HCT116 (cell line): ENCODE measurements at regions not wholly inside any gene's neighbourhood (a gene's known extent, or its start where the extent isn't known, plus 50 kb on each side); places are given as distances from the start of the nearest gene placed in this dataset.

Experiments
- ATAC-seq: fragments of 200-7000 bp; cut with Tn5 transposase; 2 replicates; pipeline ENCODE4 v1.9.1; 2020; ENCODE audit warnings: mild to moderate bottlenecking, moderate library complexity
- BruUV-seq: library from RNA; stranded (reverse); fragments of 400-500 nt; replicated peaks from 2 replicates; lab custom pipeline; 2021; lab: Mats Ljungman, UMichigan
- CTCF ChIA-PET: fragments of 300-600 bp; sonication (Branson Sonifier 250); formaldehyde crosslinking; loops from one replicate; lab custom pipeline; 2021; ENCODE audit warnings: antibody characterized with exemption; lab: Charles Lee
- POLR2A ChIA-PET: fragments of 300-600, 350-600 bp; sonication (Branson Sonifier 250); formaldehyde crosslinking; loops from one replicate; lab custom pipeline; 2021; ENCODE audit warnings: antibody characterized with exemption; lab: Charles Lee
- RAD21 ChIA-PET, 2 experiments: fragments of 300-600 bp; sonication (Branson Sonifier 250); formaldehyde crosslinking; loops; one replicate each; lab custom pipeline; 2023; ENCODE audit warnings: low total read pairs in 2 of 2; ENCODE audit not compliant: uncharacterized antibody in 2 of 2, unreplicated experiment in 2 of 2, low non-redundant PET in 1 of 2; lab: Charles Lee
- DNase-seq: peaks from one replicate; pipeline ENCODE4 v3.0.0-alpha.2; 2010; ENCODE audit warnings: low read depth, low spot score
- H2AFZ ChIP-seq: fragments of 200-600 bp; shearing (Covaris generic), sonication (generic); 2 replicates; pipeline ENCODE4 v1.6.1; 2017; ENCODE audit warnings: low read depth, mixed run types, mixed read lengths, antibody characterized with exemption, low read length; ENCODE audit not compliant: poor library complexity, severe bottlenecking
- H3K27ac ChIP-seq: 2 replicates; pipeline ENCODE4 v1.5.1; 2012; ENCODE audit warnings: low read depth, low read length
- H3K27me3 ChIP-seq: fragments of 200-600 bp; sonication (generic); 2 replicates; pipeline ENCODE4 v1.6.1; 2016; ENCODE audit warnings: mixed run types, low read length, mixed read lengths; ENCODE audit not compliant: insufficient read depth
- H3K36me3 ChIP-seq, 2 experiments: fragments of 200-500 bp in 1 of 2; fragments of 200-600 bp in 1 of 2; sonication (Bioruptor generic) in 1 of 2; sonication (generic) in 1 of 2; 2 replicates each; pipeline versions ENCODE4 v1.5.1 to v1.6.1; 2014 to 2016; ENCODE audit warnings: low read length in 2 of 2, inconsistent platforms in 1 of 2, mixed read lengths in 1 of 2, mixed run types in 1 of 2; ENCODE audit not compliant: insufficient read depth in 2 of 2, control insufficient read depth in 1 of 2
- H3K4me1 ChIP-seq, 2 experiments: fragments of 200-600 bp in 1 of 2; sonication (generic) in 1 of 2; 2 replicates each; pipeline versions ENCODE4 v1.5.1 to v1.6.1; 2012 to 2017; ENCODE audit warnings: low read length in 2 of 2, inconsistent platforms in 1 of 2, mild to moderate bottlenecking in 1 of 2, mixed read lengths in 1 of 2, mixed run types in 1 of 2, moderate library complexity in 1 of 2; ENCODE audit not compliant: insufficient read depth in 2 of 2, control insufficient read depth in 1 of 2
- H3K4me2 ChIP-seq: fragments of 200-600 bp; sonication (generic); 2 replicates; pipeline ENCODE4 v1.6.1; 2017; ENCODE audit warnings: mixed run types, low read length, mixed read lengths
- H3K4me3 ChIP-seq, 2 experiments: fragments of 200-600 bp in 1 of 2; sonication (generic) in 1 of 2; replicated peaks in 1 of 2; 2 replicates each; pipeline ENCODE4 v1.5.1; 2011 to 2016; ENCODE audit warnings: low read length in 2 of 2, control low read depth in 1 of 2, low read depth in 1 of 2, mild to moderate bottlenecking in 1 of 2, mixed read lengths in 1 of 2, mixed run types in 1 of 2
- H3K79me2 ChIP-seq: fragments of 200-600 bp; sonication (generic); 2 replicates; pipeline ENCODE4 v1.6.1; 2017; ENCODE audit warnings: mild to moderate bottlenecking, mixed run types, low read length, moderate library complexity, mixed read lengths; ENCODE audit not compliant: insufficient read depth
- H3K9ac ChIP-seq: fragments of 200-600 bp; sonication (generic); 2 replicates; pipeline ENCODE4 v1.6.1; 2016; ENCODE audit warnings: low read length, mixed read lengths
- H3K9me2 ChIP-seq: fragments of 200-600 bp; sonication (generic), shearing (Covaris generic); 2 replicates; pipeline ENCODE4 v1.6.1; 2017; ENCODE audit warnings: mixed run types, mild to moderate bottlenecking, moderate library complexity; ENCODE audit not compliant: insufficient read depth
- H3K9me3 ChIP-seq, 2 experiments: fragments of 200-500 bp in 1 of 2; fragments of 200-600 bp in 1 of 2; sonication (Bioruptor generic) in 1 of 2; sonication (generic) in 1 of 2; 2 replicates each; pipeline ENCODE4 v1.6.1; 2014 to 2017; ENCODE audit warnings: low read length in 2 of 2, mixed read lengths in 2 of 2, inconsistent platforms in 1 of 2, low read depth in 1 of 2, mild to moderate bottlenecking in 1 of 2, mixed run types in 1 of 2, moderate library complexity in 1 of 2; ENCODE audit not compliant: control insufficient read depth in 1 of 2, insufficient read depth in 1 of 2
- H4K20me1 ChIP-seq: fragments of 200-600 bp; sonication (generic), shearing (Covaris generic); 2 replicates; pipeline ENCODE4 v1.6.1; 2017; ENCODE audit warnings: mixed run types, mild to moderate bottlenecking, moderate library complexity; ENCODE audit not compliant: insufficient read depth
- EGR1 ChIP-seq: IDR thresholded peaks from 2 replicates; pipeline ENCODE4 v1.6.1; 2012; ENCODE audit warnings: low read depth
- EZH2phosphoT487 ChIP-seq: fragments of 200-600 bp; IDR thresholded peaks from 2 replicates; pipeline ENCODE4 v1.6.1; 2018; ENCODE audit warnings: antibody characterized with exemption, borderline replicate concordance
- FOSL1 ChIP-seq: IDR thresholded peaks from 2 replicates; pipeline ENCODE4 v1.6.1; 2012; ENCODE audit warnings: low read depth
- JUND ChIP-seq: IDR thresholded peaks from 2 replicates; pipeline ENCODE4 v1.6.1; 2012
- POLR2A ChIP-seq: IDR thresholded peaks from 2 replicates; pipeline ENCODE4 v1.7.0; 2011; ENCODE audit warnings: borderline replicate concordance; ENCODE audit not compliant: insufficient read depth, insufficient read length; ENCODE audit errors: extremely low read depth
- SP1 ChIP-seq: IDR thresholded peaks from 2 replicates; pipeline ENCODE4 v1.6.1; 2012; ENCODE audit warnings: low read depth
- TCF7L2 ChIP-seq: IDR thresholded peaks from 2 replicates; pipeline ENCODE4 v1.7.0; 2011; ENCODE audit warnings: borderline replicate concordance, inconsistent platforms; ENCODE audit not compliant: insufficient read depth, insufficient read length; ENCODE audit errors: extremely low read depth
- YY1 ChIP-seq: IDR thresholded peaks from 2 replicates; pipeline ENCODE4 v1.6.1; 2011; ENCODE audit warnings: low read length, low read depth, moderate library complexity, mild to moderate bottlenecking; ENCODE audit not compliant: insufficient replicate concordance; ENCODE audit errors: extremely low read depth
- intact Hi-C: fragments of 100-400 bp; cut with micrococcal nuclease; formaldehyde crosslinking; loops from 2 replicates; pipeline ENCODE4 v1.10.0; 2022
- TF ChIP-seq, protein P1 (sequence below), 3 experiments: fragments of 200-600 bp in 1 of 3; sonication (generic) in 1 of 3; IDR thresholded peaks in 2 of 3; conservative IDR thresholded peaks in 1 of 3; 2 replicates each; pipeline ENCODE4 v1.5.1; 2012 to 2017; ENCODE audit warnings: low read depth in 2 of 3, low read length in 2 of 3, antibody characterized with exemption in 1 of 3, borderline replicate concordance in 1 of 3, control low read depth in 1 of 3, mild to moderate bottlenecking in 1 of 3, mixed read lengths in 1 of 3, mixed run types in 1 of 3, moderate library complexity in 1 of 3; ENCODE audit not compliant: insufficient read depth in 1 of 3
- TF ChIP-seq, protein P2 (sequence below): IDR thresholded peaks from 2 replicates; pipeline ENCODE4 v1.6.1; 2012

DNA sequence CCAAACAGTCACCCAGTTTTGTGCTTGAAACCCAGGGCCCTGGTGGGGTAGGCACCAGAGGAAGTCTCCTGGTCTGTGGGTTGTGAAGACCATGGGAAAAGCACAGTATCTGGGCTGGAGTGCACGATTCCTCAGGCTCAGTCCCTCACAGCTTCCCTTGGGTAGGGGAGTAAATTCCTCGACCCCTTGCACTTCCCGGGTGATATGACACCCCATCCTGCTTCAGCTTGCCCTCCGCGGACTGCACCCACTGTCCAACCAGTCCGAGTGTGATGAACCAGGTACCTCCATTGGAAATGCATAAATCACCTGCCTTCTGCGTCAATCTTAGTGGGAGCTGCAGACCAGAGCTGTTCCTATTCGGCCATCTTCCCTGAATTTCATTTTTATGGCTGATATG lies 133.9 kb upstream of the KCTD3 start:
- Histone ChIP-seq H3K4me2 (no peak overlapping the region), H3K27me3 (no peaks in the 10 kb centered on the region), H3K4me3 (no peak overlapping the region), H3K79me2 (no peaks in the 10 kb centered on the region), H3K27ac (no peak overlapping the region), H3K36me3 (no peaks in the 10 kb centered on the region), H4K20me1 (no peaks in the 10 kb centered on the region)
- BruUV-seq: no TSS peak
- DNase-seq (no peak), ATAC-seq (no peak)
- ChIA-PET RAD21 (no interaction called here), POLR2A (no interaction called here)
- intact Hi-C loops: no loop called here
- no peak for TF ChIP-seq JUND
- no peak for TF ChIP-seq FOSL1
- TF ChIP-seq EGR1: no peak
- TF ChIP-seq, protein P1, sequence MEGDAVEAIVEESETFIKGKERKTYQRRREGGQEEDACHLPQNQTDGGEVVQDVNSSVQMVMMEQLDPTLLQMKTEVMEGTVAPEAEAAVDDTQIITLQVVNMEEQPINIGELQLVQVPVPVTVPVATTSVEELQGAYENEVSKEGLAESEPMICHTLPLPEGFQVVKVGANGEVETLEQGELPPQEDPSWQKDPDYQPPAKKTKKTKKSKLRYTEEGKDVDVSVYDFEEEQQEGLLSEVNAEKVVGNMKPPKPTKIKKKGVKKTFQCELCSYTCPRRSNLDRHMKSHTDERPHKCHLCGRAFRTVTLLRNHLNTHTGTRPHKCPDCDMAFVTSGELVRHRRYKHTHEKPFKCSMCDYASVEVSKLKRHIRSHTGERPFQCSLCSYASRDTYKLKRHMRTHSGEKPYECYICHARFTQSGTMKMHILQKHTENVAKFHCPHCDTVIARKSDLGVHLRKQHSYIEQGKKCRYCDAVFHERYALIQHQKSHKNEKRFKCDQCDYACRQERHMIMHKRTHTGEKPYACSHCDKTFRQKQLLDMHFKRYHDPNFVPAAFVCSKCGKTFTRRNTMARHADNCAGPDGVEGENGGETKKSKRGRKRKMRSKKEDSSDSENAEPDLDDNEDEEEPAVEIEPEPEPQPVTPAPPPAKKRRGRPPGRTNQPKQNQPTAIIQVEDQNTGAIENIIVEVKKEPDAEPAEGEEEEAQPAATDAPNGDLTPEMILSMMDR (IDR thresholded peaks at IDR 0.05 in 2 of 3, conservative IDR thresholded peaks at IDR 0.05 in 1 of 3; ENCODE audit: borderline replicate concordance in 1 of 3, insufficient read depth in 1 of 3, low read depth in 2 of 3, low read length in 2 of 3): no peak
- TF ChIP-seq POLR2A: no peak
- TF ChIP-seq, all 23 proteins: peak for 0
- Histone ChIP-seq H3K9ac (no peak overlapping the region), H2AFZ (no peak overlapping the region), H3K9me3 (no peaks in the 10 kb centered on the region), H3K4me1 (no peaks in the 10 kb centered on the region), H3K9me2 (no peaks in the 10 kb centered on the region)
- CTCF ChIA-PET: no interaction called here

DNA sequence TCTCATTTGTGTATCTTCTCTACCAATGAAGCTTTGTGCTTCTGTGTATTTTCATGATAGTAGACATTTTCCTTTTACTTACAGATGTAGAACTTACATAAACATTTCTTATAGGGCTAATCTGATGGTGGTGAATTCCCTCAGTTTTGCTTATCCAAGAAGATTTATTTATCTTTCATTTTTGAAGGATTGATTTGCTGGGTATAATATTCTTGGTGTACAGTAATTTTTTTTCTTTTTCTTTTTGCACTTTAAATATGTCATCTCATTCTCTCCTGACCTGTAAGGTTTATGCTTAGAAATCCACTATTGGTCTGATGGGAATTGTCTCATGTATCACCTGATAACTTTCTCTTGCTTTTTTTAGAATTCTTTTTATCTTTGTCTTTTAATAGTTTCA lies 127.6 kb upstream of the KCTD3 start:
- ChIA-PET CTCF (no interaction called here), POLR2A (no interaction called here), RAD21 (no interaction called here)
- TF ChIP-seq, protein P2, sequence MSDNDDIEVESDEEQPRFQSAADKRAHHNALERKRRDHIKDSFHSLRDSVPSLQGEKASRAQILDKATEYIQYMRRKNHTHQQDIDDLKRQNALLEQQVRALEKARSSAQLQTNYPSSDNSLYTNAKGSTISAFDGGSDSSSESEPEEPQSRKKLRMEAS: no peak
- TF ChIP-seq YY1 (no peak), EZH2phosphoT487 (no peak), TCF7L2 (no peak), SP1 (no peak)
- no TSS peak for BruUV-seq
- Histone ChIP-seq H3K9me2 (no peaks in the 10 kb centered on the region), H3K9ac (no peak overlapping the region), H3K79me2 (no peaks in the 10 kb centered on the region), H3K36me3 (no peaks in the 10 kb centered on the region), H3K4me3 (no peak overlapping the region), H3K4me2 (no peak overlapping the region), H3K9me3 (no peaks in the 10 kb centered on the region), H3K4me1 (no peaks in the 10 kb centered on the region), H3K27me3 (no peaks in the 10 kb centered on the region), H4K20me1 (no peaks in the 10 kb centered on the region), H2AFZ (no peak overlapping the region), H3K27ac (no peak overlapping the region)
- intact Hi-C loops: no loop called here
- DNase-seq (no peak), ATAC-seq (no peak)
